ENCODE measurements at regions not wholly inside any gene's neighbourhood (a gene's known extent, or its start where the extent isn't known, plus 50 kb on each side); places are given as distances from the start of the nearest gene placed in this dataset.

GRCh38 chr4:121239951-121240350 lies 75.8 kb upstream of the TNIP3 start:
- TF ChIP-seq CTCF (IDR thresholded peaks at IDR 0.05): no peak
- TF ChIP-seq POLR2A (IDR thresholded peaks at IDR 0.05): no peak

Measured in esophagus squamous epithelium (tissue), 4 donors.